ENCODE measurements at regions not wholly inside any gene's neighbourhood (a gene's known extent, or its start where the extent isn't known, plus 50 kb on each side); places are given as distances from the start of the nearest gene placed in this dataset.

GRCh38 chr4:182170417-182170935 lies 72.7 kb upstream of the TENM3 start:
- no peak for TF ChIP-seq CTCF (IDR thresholded peaks at IDR 0.05)
- TF ChIP-seq POLR2A (IDR thresholded peaks at IDR 0.05): no peak
